Neural progenitor cell (in vitro differentiated cells): ENCODE measurements at regions not wholly inside any gene's neighbourhood (a gene's known extent, or its start where the extent isn't known, plus 50 kb on each side); places are given as distances from the start of the nearest gene placed in this dataset.

Source experiments
- EZH2 ChIP-seq: fragments of 200-600 bp; sonication (generic); IDR thresholded peaks from 2 replicates; pipeline ENCODE4 v1.6.1; 2017; ENCODE audit warnings: antibody characterized with exemption, mild to moderate bottlenecking, moderate library complexity
- EZH2phosphoT487 ChIP-seq: fragments of 200-600 bp; sonication (generic); IDR thresholded peaks from 2 replicates; pipeline ENCODE4 v1.6.1; 2017; ENCODE audit warnings: antibody characterized with exemption
- TF ChIP-seq, protein P1 (sequence below): fragments of 200-600 bp; sonication (generic); IDR thresholded peaks from 2 replicates; pipeline ENCODE4 v1.5.1; 2017; ENCODE audit warnings: antibody characterized with exemption, mild to moderate bottlenecking

DNA sequence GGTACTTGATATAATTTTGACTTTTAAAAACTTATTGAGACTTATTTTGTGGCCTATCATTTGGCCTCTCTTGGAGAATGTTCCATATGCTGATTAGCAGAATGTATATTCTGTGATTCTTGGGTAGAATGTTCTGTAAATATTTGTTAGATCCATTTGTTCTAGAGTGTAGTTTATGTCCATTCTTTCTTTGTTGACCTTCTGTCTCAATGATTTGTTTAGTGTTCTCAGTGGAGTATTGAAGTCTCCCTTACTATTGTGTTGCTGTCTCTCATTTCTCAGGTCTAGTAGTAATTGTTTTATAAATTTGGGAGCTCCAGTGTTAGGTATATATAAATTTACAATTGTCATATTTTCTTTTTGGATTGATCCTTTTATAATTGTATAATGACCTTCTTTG lies 349.6 kb upstream of the CWC22 start:
- TF ChIP-seq, protein P1, sequence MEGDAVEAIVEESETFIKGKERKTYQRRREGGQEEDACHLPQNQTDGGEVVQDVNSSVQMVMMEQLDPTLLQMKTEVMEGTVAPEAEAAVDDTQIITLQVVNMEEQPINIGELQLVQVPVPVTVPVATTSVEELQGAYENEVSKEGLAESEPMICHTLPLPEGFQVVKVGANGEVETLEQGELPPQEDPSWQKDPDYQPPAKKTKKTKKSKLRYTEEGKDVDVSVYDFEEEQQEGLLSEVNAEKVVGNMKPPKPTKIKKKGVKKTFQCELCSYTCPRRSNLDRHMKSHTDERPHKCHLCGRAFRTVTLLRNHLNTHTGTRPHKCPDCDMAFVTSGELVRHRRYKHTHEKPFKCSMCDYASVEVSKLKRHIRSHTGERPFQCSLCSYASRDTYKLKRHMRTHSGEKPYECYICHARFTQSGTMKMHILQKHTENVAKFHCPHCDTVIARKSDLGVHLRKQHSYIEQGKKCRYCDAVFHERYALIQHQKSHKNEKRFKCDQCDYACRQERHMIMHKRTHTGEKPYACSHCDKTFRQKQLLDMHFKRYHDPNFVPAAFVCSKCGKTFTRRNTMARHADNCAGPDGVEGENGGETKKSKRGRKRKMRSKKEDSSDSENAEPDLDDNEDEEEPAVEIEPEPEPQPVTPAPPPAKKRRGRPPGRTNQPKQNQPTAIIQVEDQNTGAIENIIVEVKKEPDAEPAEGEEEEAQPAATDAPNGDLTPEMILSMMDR: no peak
- no peak for TF ChIP-seq EZH2phosphoT487
- TF ChIP-seq EZH2: no peak
